GM10266 (cell line): ENCODE measurements at regions not wholly inside any gene's neighbourhood (a gene's known extent, or its start where the extent isn't known, plus 50 kb on each side); places are given as distances from the start of the nearest gene placed in this dataset.

ENCODE experiments used
- DNase-seq: peaks from one replicate; pipeline ENCODE4 v3.0.0; 2012; ENCODE audit errors: extremely low spot score
- TF ChIP-seq, protein P1 (sequence below): IDR thresholded peaks from 2 replicates; pipeline ENCODE4 v1.5.1; 2012; ENCODE audit warnings: mild to moderate bottlenecking, low read depth; ENCODE audit not compliant: control insufficient read depth, insufficient read depth; ENCODE audit errors: missing control alignments

DNA sequence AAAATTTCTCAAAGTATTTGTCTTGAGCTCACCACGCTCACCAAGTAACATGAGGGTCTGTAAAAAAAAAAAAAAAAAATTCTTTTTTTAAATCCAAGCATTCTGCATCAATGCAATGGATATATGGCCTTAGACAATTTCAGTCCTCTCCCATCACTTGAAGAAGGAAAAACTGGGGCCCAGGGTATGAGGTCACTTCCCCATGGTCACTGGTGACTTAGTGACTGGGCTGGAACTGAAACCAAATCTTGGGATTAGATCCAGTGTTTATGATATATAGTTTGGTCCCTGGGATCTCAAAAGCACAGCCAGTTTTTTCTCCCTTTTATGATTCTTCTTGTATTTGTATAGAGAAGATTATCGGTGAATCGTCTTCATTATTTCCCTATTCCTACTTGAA, 477.9 kb upstream of the TNP1 start:
- DNase-seq, result no peak
- TF ChIP-seq, protein P1, sequence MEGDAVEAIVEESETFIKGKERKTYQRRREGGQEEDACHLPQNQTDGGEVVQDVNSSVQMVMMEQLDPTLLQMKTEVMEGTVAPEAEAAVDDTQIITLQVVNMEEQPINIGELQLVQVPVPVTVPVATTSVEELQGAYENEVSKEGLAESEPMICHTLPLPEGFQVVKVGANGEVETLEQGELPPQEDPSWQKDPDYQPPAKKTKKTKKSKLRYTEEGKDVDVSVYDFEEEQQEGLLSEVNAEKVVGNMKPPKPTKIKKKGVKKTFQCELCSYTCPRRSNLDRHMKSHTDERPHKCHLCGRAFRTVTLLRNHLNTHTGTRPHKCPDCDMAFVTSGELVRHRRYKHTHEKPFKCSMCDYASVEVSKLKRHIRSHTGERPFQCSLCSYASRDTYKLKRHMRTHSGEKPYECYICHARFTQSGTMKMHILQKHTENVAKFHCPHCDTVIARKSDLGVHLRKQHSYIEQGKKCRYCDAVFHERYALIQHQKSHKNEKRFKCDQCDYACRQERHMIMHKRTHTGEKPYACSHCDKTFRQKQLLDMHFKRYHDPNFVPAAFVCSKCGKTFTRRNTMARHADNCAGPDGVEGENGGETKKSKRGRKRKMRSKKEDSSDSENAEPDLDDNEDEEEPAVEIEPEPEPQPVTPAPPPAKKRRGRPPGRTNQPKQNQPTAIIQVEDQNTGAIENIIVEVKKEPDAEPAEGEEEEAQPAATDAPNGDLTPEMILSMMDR, result no peak

DNA sequence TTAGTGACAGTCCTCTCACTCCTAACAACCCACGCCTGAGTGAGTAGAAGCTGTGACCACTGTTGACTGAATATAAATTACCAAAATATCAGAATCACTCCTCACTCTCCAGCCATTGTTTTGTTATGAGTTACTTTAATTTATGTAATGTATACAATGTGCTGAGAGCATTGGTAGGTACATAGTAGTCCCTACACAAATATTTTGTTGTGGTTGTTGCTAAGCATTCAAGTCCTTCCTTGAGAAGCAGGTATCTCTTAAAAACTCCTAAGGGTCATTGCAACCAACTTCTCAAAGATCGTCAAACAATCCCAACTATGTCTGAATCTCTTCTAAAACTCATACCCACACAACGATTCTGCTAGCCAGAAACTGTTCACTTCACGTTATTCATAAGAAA, 476.8 kb upstream of the TNP1 start:
- DNase-seq, result no peak
- TF ChIP-seq, protein P1, result no peak

DNA sequence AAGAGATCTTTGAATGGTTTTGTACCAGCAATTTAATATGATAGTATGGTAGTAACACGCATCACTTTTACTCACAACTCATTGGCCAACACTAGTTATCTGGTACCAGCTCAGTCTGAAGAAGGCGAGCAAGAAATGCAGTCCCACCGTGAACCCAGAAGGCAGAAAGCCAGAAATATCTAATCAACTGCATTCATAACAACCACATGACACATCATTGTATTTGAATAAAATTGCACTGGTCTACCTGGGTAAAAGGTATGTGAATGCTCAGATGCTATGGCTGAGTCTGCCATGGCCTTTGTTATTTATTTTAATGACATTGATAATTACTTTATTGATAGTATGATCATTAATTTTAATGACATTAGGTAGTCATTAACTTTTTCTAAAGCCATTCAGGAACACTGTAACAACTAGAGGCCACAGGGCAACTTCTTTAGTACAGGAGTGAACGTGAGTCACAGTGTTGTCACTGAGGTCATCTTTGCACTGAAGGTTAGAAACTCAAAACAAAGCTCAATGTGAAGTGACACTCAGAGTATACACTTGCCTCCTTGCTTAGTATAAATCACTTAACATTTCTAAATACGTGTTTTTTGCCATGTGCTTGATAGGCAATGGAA, 475.6 kb upstream of the TNP1 start:
- no peak for DNase-seq
- TF ChIP-seq, protein P1, result no peak

DNA sequence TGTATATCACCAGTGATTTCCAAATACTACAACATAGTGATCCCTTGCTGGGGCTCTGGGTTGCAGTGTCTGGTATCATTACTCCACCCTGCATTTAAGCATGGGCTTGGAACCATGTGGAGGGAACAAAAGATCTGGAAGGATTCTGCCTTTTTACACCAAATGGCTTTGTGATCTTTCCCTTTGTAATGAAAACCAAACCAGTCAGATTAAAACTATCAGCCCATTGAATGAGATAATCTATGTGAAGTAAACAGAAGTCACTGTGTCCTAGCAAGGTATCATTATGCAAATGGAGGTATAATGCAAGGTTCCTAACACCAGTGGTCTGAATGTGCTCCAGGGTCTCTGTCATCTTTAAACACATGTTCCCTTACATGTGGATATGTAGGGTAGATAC, 474.7 kb upstream of the TNP1 start:
- DNase-seq, result no peak
- TF ChIP-seq, protein P1, result no peak

DNA sequence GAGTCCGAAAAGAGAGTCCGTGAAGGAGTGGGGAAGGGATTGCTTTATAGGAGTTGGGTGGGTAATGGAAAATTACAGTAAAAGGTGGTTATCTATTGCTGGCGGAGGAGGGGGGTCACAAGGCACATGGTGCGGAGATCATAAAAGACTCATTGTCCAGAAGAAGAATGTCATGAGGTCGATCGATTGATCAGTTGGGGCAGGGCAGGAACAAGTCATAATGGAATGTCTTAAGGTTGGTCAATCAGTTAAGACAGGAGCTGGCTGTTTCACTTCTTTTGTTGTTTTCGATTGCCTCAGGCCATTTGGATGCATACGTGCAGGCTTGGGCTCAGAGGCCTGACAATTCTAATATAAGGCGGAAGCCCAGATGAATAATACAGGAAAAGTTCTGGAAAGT, 473.0 kb upstream of the TNP1 start:
- TF ChIP-seq, protein P1, result no peak

DNA sequence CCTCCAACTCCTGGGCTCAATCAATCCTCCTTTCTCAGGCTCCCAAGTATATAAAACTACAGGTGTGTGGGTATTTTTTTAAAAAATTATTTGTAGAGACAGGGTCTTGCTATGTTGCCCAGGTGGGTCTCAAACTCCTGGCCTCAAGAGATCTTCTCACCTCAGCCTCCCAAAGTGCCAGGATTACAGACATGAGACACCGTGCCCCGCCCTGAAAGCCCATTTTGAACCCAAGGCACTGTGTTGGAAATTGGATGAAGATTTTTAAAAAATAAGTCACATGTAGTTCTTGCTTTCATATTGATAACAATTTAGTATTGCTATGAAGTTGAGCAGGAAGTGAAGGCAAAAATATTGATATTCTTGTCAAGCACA, 472.5 kb upstream of the TNP1 start:
- no peak for DNase-seq
- TF ChIP-seq, protein P1, result no peak

More for the DNA sequence above, 473.0 kb upstream of the TNP1 start:
- DNase-seq, result no peak

DNA sequence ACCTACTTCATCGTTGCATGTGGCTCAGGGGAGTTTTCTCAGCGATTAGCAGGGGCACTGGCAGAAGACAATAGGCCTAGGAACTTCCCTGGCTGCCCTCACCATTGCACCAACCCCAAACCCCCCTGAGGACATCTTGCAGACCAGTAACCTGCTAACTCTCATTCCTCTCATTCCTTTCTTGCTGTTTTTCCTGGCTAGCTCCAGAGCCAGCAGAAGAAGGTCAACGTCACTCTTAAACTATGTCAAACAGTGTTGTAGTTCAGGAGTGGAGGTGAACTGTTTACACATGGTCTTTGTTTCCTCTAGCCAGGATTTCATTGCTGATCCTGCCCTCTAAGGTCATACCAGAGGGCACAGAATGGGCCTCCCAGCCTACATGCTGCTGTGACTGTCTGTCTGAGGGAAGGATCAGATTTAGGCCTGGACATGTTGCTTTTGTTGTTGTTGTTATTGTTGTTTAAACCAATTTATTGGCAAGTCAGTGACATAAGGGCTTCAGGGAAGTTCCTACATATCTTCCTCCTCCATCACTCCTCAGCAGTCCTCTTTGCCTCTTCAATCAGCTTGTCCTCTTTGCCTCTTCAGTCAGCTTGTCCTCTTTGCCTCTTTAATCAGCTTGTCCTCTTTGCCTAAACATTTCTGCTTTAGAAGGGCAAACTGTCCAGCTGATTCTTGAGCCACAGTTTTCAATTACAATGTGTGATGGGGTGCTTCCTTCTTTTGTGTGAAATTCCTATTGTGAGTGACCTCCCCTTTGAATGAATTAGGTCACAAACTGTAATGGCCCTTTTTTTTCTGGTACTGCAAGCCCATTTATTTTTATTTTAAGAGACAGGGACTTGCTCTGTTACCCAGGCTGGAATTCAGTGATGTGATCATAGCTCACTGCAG, 471.9 kb upstream of the TNP1 start:
- DNase-seq, result no peak
- TF ChIP-seq, protein P1, result no peak
